H9 (cell line): ENCODE measurements at regions not wholly inside any gene's neighbourhood (a gene's known extent, or its start where the extent isn't known, plus 50 kb on each side); places are given as distances from the start of the nearest gene placed in this dataset.

Source experiments
- DNase-seq: peaks from one replicate; pipeline ENCODE4 v3.0.0-alpha.2; 2017
- H2AFZ ChIP-seq: one replicate; pipeline ENCODE4 v1.6.1; 2013; ENCODE audit warnings: mild to moderate bottlenecking, low read length, control low read depth, moderate library complexity
- H2AK5ac ChIP-seq: 2 replicates; pipeline ENCODE4 v1.6.1; 2013; ENCODE audit warnings: low read length, control low read depth, mixed read lengths; ENCODE audit not compliant: insufficient read length
- H2BK120ac ChIP-seq: one replicate; pipeline ENCODE4 v1.6.1; 2013; ENCODE audit warnings: low read depth, mild to moderate bottlenecking, low read length, control low read depth, inconsistent platforms; ENCODE audit not compliant: poor library complexity, severe bottlenecking
- H2BK12ac ChIP-seq: 2 replicates; pipeline ENCODE4 v1.6.1; 2013; ENCODE audit warnings: low read length, control low read depth, mixed read lengths, low read depth; ENCODE audit not compliant: insufficient read length
- H2BK15ac ChIP-seq: 2 replicates; pipeline ENCODE4 v1.6.1; 2013; ENCODE audit warnings: low read depth, low read length, control low read depth
- H2BK20ac ChIP-seq: one replicate; pipeline ENCODE4 v1.6.1; 2013; ENCODE audit warnings: low read depth, mild to moderate bottlenecking, low read length, control low read depth, inconsistent platforms; ENCODE audit not compliant: poor library complexity, severe bottlenecking
- H2BK5ac ChIP-seq: 2 replicates; pipeline ENCODE4 v1.6.1; 2013; ENCODE audit warnings: low read length, control low read depth, mixed read lengths; ENCODE audit not compliant: insufficient read length
- H3K14ac ChIP-seq: 2 replicates; pipeline ENCODE4 v1.6.1; 2013; ENCODE audit warnings: low read length, control low read depth; ENCODE audit not compliant: insufficient read depth
- H3K18ac ChIP-seq: 2 replicates; pipeline ENCODE4 v1.6.1; 2013; ENCODE audit warnings: low read depth, mild to moderate bottlenecking, mixed read lengths, low read length, control low read depth; ENCODE audit not compliant: insufficient read length
- H3K23ac ChIP-seq: 2 replicates; pipeline ENCODE4 v1.6.1; 2013; ENCODE audit warnings: low read length, control low read depth, mixed read lengths, low read depth; ENCODE audit not compliant: insufficient read length
- H3K23me2 ChIP-seq: 2 replicates; pipeline ENCODE4 v1.6.1; 2013; ENCODE audit warnings: low read depth, mild to moderate bottlenecking, mixed read lengths, low read length, control low read depth; ENCODE audit not compliant: insufficient read length, poor library complexity, severe bottlenecking
- H3K27ac ChIP-seq: 2 replicates; pipeline ENCODE4 v1.5.1; 2013; ENCODE audit warnings: low read length, control low read depth, mixed read lengths, low read depth; ENCODE audit not compliant: insufficient read length
- H3K27me3 ChIP-seq: 2 replicates; pipeline ENCODE4 v1.6.1; 2013; ENCODE audit warnings: low read length, control low read depth, inconsistent platforms; ENCODE audit not compliant: insufficient read depth
- H3K4ac ChIP-seq: 2 replicates; pipeline ENCODE4 v1.6.1; 2013; ENCODE audit warnings: low read depth, mild to moderate bottlenecking, control low read depth, inconsistent platforms, low read length, moderate library complexity
- H3K4me1 ChIP-seq: 2 replicates; pipeline ENCODE4 v1.6.1; 2013; ENCODE audit warnings: low read length, control low read depth, inconsistent platforms; ENCODE audit not compliant: insufficient read depth
- H3K4me2 ChIP-seq: 2 replicates; pipeline ENCODE4 v1.6.1; 2013; ENCODE audit warnings: low read length, control low read depth, mixed read lengths; ENCODE audit not compliant: insufficient read length, insufficient read depth
- H3K56ac ChIP-seq: 2 replicates; pipeline ENCODE4 v1.6.1; 2013; ENCODE audit warnings: low read depth, mild to moderate bottlenecking, mixed read lengths, low read length, control low read depth; ENCODE audit not compliant: insufficient read length
- H3K79me1 ChIP-seq: 2 replicates; pipeline ENCODE4 v1.6.1; 2013; ENCODE audit warnings: low read depth, mild to moderate bottlenecking, moderate library complexity, low read length, control low read depth, inconsistent platforms; ENCODE audit not compliant: insufficient read depth, poor library complexity, severe bottlenecking
- H3K79me2 ChIP-seq: 2 replicates; pipeline ENCODE4 v1.6.1; 2013; ENCODE audit warnings: low read length, control low read depth, inconsistent platforms; ENCODE audit not compliant: insufficient read depth
- H3K9ac ChIP-seq: 2 replicates; pipeline ENCODE4 v1.6.1; 2013; ENCODE audit warnings: low read length, control low read depth, mixed read lengths; ENCODE audit not compliant: insufficient read length; ENCODE audit errors: extremely low read depth
- H3K9me3 ChIP-seq: one replicate; pipeline ENCODE4 v1.6.1; 2013; ENCODE audit warnings: low read depth, low read length, inconsistent platforms; ENCODE audit not compliant: control insufficient read depth
- H3T11ph ChIP-seq: one replicate; pipeline ENCODE4 v1.6.1; 2013; ENCODE audit warnings: mild to moderate bottlenecking, low read length, control low read depth, inconsistent platforms
- H4K20me1 ChIP-seq: one replicate; pipeline ENCODE4 v1.6.1; 2013; ENCODE audit not compliant: control insufficient read depth, insufficient read length, insufficient read depth
- H4K5ac ChIP-seq: 2 replicates; pipeline ENCODE4 v1.6.1; 2013; ENCODE audit warnings: low read depth, mild to moderate bottlenecking, mixed read lengths, low read length, control low read depth; ENCODE audit not compliant: insufficient read length
- H4K8ac ChIP-seq: replicated peaks from 2 replicates; pipeline ENCODE4 v1.6.1; 2013; ENCODE audit warnings: low read length, control low read depth, mixed read lengths, low read depth; ENCODE audit not compliant: insufficient read length
- H4K91ac ChIP-seq: 2 replicates; pipeline ENCODE4 v1.6.1; 2013; ENCODE audit warnings: low read depth, mild to moderate bottlenecking, moderate library complexity, mixed read lengths, low read length, control low read depth; ENCODE audit not compliant: insufficient read length
- H3K27ac Mint-ChIP-seq, 3 experiments: 2 replicates in 2 of 3; 3 replicates in 1 of 3; pipeline ENCODE4 v1.8.0; 2020 to 2021; ENCODE audit warnings: mixed read lengths in 3 of 3, mild to moderate bottlenecking in 1 of 3, moderate library complexity in 1 of 3
- H3K27me3 Mint-ChIP-seq: 2 replicates; pipeline ENCODE4 v1.8.0; 2021; ENCODE audit warnings: low read depth, mild to moderate bottlenecking, moderate library complexity, mixed read lengths
- H3K36me3 Mint-ChIP-seq, 3 experiments: 2 replicates in 2 of 3; 3 replicates in 1 of 3; pipeline ENCODE4 v1.8.0; 2020 to 2021; ENCODE audit warnings: low read depth in 3 of 3, mixed read lengths in 3 of 3; ENCODE audit not compliant: insufficient read depth in 1 of 3
- H3K4me1 Mint-ChIP-seq, 2 experiments: 2 replicates each; pipeline ENCODE4 v1.8.0; 2020; ENCODE audit warnings: mixed read lengths in 2 of 2
- H3K4me3 Mint-ChIP-seq, 2 experiments: 2 replicates in 1 of 2; 3 replicates in 1 of 2; pipeline ENCODE4 v1.8.0; 2020 to 2021; ENCODE audit warnings: mild to moderate bottlenecking in 2 of 2, mixed read lengths in 2 of 2, moderate library complexity in 1 of 2
- H3K9me3 Mint-ChIP-seq, 2 experiments: 2 replicates in 1 of 2; 3 replicates in 1 of 2; pipeline ENCODE4 v1.8.0; 2020; ENCODE audit warnings: mild to moderate bottlenecking in 2 of 2, mixed read lengths in 2 of 2, moderate library complexity in 1 of 2
- CTCF ChIP-seq: fragments of 200-600 bp; sonication (generic); conservative IDR thresholded peaks from 3 replicates; pipeline ENCODE4 v1.8.0; 2021; ENCODE audit warnings: antibody characterized with exemption, mild to moderate bottlenecking
- WGBS: extraction: QIAGEN DNeasy Blood & Tissue Kit; methylation state at CpG from one replicate; pipeline ENCODE4 v1.1.7; 2013; ENCODE audit warnings: missing lambda C conversion rate, low lambda C conversion rate, mixed read lengths; ENCODE audit not compliant: insufficient read length; ENCODE audit errors: extremely low coverage; 5-methylcytosine and 5-hydroxymethylcytosine counted together

GRCh38 chr3:86519819-86520218, 471.1 kb downstream of the VGLL3 start:
- H3K27ac Mint-ChIP-seq, result no peak overlapping the region
- no peaks in the 10 kb centered on the region for H3K27me3 Mint-ChIP-seq
- no peak overlapping the region for H2BK5ac ChIP-seq

More at GRCh38 chr3:86519819-86520218, 471.1 kb downstream of the VGLL3 start:
- no peak for DNase-seq
- Histone ChIP-seq H3K4me1 (no peaks in the 10 kb centered on the region), H2AK5ac (no peak overlapping the region), H3K27ac (no peak overlapping the region), H3K14ac (no peak overlapping the region), H3K56ac (no peak overlapping the region), H2BK12ac (no peak overlapping the region), H2BK20ac (no peak overlapping the region), H3T11ph (no peak overlapping the region), H3K9me3 (no peaks in the 10 kb centered on the region), H3K79me2 (no peaks in the 10 kb centered on the region), H2BK15ac (no peak overlapping the region), H3K9ac (no peak overlapping the region), H4K20me1 (no peaks in the 10 kb centered on the region), H3K27me3 (no peaks in the 10 kb centered on the region), H3K79me1 (no peaks in the 10 kb centered on the region), H3K23ac (no peak overlapping the region), H2AFZ (no peak overlapping the region), H3K18ac (no peak overlapping the region), H3K23me2 (no peaks in the 10 kb centered on the region), H3K4ac (no peak overlapping the region), H3K4me2 (no peak overlapping the region), H2BK120ac (no peak overlapping the region), H4K91ac (no peak overlapping the region), H4K8ac (no peak overlapping the region), H4K5ac (no peak overlapping the region)
- Mint-ChIP-seq H3K9me3 (no peaks in the 10 kb centered on the region), H3K36me3 (no peaks in the 10 kb centered on the region; a peak in 1 of 7 replicates), H3K4me1 (no peaks in the 10 kb centered on the region), H3K4me3 (no peak overlapping the region)
- TF ChIP-seq CTCF, result no peak
- no CpG with 5 or more reads among the region's 1 CpG for WGBS
